Pulmonary artery endothelial cell (primary cell): ENCODE measurements at regions not wholly inside any gene's neighbourhood (a gene's known extent, or its start where the extent isn't known, plus 50 kb on each side); places are given as distances from the start of the nearest gene placed in this dataset.
"Not testable (repeated sequence)": the region's sequence is repeated elsewhere in the genome, so short reads cannot be mapped to it uniquely, and the experiment has no call there.

Source experiments
- DNase-seq: peaks from one replicate; pipeline ENCODE4 v3.0.0-alpha.2; 2011; ENCODE audit warnings: low read depth, low spot score

DNA sequence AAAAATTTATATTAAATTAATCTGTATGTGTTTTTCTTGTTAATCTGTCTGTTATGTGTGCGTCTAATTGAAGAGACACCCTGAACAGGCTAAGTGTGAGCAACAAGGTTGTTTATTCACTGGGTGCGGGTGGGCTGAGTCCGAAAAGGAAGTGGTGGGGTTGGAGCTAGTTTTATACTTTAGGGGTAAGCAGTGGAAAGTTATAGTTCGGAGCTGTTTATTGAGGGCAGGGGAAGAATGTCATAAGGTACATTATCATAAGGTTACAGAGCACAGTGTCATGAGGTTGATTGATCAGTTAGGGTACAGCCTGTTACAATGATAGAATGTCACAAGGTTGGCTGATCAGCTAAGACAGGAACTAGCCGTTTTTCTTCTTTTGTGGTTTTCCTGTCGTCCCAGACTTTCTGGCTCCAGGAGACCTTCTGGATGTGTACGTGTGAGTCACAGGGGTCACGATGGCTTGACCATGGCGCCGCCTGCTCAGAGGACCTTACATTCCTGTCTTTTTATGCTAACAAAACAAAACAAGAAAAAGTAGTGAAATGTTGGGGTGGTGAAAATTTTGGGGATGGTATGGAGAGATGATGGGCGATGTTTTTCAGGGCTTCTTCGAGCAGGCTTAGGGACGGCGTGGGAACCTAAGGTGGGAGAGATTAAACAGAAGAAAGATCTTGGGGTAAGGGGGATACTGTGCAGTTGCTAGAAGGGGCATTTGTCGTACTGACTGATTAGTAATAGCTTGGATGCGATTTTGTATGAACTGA, 754.0 kb upstream of the ADGRB3 start:
- DNase-seq: no peak

DNA sequence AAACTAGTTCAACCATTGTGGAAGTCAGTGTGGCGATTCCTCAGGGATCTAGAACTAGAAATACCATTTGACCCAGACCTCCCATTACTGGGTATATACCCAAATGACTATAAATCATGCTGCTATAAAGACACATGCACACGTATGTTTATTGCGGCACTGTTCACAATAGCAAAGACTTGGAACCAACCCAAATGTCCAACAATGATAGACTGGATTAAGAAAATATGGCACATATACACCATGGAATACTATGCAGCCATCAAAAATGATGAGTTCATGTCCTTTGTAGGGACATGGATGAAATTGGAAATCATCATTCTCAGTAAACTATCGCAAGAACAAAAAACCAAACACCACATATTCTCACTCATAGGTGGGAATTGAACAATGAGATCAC, 754.7 kb upstream of the ADGRB3 start:
- not testable (repeated sequence) for DNase-seq

DNA sequence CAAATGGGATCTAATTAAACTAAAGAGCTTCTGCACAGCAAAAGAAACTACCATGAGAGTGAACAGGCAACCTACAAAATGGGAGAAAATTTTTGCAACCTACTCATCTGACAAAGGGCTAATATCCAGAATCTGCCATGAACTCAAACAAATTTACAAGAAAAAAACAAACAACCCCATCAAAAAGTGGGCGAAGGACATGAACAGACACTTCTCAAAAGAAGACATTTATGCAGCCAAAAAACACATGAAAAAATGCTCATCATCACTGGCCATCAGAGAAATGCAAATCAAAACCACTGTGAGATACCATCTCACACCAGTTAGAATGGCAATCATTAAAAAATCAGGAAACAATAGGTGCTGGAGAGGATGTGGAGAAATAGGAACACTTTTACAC, 755.2 kb upstream of the ADGRB3 start:
- DNase-seq: not testable (repeated sequence)

DNA sequence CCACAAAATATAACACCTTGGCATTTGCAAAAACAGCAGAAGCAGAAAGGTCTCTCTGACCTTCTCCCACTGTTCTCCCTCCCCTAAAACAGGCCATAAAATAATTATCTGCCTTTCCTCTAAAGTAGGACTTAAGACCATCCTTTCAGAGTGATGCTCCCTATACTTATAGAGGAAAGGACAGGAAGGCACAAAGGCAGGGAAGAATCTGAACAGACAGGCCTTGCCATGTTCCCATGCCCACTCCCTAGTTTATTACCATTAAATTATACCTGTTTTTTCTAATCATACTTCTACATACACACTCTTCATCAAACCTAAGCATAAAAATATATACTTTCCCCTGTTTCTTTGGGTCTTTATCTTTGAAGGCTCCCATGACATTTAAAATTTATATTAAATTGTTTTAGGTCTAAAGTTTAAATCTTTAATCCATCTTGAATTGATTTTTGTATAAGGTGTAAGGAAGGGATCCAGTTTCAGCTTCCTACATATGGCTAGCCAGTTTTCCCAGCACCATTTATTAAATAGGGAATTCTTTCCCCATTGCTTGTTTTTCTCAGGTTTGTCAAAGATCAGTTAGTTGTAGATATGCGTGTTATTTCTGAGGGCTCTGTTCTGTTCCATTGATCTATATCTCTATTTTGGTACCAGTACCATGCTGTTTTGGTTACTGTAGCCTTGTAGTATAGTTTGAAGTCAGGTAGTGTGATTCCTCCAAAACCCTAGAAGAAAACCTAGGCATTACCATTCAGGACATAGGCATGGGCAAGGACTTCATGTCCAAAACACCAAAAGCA, 755.8 kb upstream of the ADGRB3 start:
- DNase-seq: not testable (repeated sequence)

DNA sequence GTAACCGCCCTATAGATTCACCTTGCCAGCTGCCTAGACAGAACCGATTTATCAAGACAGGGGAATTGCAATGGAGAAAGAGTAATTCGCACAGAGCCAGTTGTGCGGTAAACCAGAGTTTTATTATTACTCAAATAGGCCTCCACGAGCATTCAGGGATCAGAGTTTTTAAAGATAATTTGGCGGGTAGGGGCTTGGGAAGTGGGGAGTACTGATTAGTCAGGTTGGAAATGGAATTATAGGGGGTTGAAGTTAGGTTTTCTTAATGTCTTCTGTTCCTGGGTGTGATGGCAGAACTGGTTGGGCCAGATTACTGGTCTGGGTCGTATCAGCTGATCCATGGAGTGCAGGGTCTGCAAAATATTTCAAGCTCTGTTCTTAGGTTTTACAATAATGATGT, 756.9 kb upstream of the ADGRB3 start:
- DNase-seq: not testable (repeated sequence)

DNA sequence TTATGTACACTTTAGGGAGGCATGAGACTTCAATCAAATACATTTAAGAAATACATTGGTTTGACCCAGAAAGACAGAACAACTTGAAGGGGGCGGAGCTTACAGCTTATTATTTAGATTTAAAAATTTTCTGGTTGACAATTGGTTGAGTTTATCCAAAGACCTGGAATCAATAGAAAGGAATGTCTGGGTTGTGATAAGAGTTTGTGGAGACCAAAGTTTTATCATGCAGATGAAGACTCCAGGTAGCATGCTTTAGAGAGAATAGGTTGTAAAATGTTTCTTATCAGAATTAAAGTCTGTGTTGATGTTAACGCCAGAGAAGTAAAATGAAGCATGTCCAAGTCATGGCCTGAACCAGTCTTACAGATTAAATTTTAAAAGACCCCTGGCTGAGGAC, 757.8 kb upstream of the ADGRB3 start:
- no peak for DNase-seq

DNA sequence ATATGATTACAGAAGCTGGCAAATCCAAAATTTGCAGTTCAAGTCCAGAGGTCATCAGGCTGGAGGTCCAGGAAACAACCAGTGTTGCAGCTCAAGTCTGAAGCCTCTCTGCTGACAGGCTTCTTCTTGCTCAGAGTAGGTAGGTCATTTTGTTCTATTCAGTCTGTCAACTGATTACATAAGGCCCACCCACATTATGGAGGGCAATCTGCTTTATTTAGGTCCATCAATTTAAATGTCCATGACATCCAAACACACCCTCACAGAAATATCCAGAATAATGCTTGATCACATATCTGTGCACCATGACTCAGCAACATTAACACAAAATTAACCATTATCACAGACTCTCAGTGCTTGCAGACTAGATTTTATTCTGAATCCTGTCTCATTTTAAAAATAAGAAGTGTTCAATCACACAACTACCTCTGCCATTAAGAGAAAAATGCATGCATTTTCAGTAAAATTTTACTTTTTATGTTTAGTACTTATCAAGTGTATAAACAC, 759.2 kb upstream of the ADGRB3 start:
- DNase-seq: no peak

DNA sequence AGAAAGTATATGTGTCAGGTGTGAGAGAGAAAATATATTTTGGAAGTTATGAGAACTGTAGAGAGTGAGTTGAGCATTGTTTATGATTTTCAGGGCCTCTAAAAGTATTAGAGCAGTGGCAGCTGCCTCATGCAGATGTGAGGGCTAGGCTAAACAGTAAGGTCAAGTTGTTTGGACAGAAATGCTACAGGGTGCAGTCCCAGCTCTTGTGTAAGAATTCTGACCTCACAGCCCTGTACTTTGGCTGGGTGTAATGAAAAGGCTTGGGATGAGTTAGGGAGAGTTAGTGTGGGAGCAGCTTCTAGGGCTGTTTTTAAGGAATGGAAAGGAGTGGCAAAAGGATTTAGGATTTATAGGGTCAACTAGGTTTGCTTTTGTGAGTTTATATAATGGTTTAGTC, 764.8 kb upstream of the ADGRB3 start:
- no peak for DNase-seq

DNA sequence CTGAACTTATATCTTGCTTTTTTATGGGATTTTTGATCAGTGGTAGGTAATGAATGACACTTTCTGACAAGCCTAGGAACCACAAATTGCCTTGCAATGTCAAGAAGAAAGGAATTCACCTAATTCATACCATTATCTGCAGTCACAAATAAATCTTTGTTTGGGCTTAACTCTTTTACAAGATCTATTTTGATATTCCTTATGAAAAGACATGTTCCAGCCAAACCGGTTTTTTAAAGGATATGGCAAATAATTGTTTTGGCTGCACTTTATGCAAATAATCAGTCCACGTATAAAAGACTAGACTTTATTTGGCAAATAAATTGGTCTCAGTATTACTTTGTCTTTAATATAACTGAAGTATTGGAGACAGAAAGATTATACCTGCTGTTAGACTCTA, 771.7 kb upstream of the ADGRB3 start:
- DNase-seq: no peak

DNA sequence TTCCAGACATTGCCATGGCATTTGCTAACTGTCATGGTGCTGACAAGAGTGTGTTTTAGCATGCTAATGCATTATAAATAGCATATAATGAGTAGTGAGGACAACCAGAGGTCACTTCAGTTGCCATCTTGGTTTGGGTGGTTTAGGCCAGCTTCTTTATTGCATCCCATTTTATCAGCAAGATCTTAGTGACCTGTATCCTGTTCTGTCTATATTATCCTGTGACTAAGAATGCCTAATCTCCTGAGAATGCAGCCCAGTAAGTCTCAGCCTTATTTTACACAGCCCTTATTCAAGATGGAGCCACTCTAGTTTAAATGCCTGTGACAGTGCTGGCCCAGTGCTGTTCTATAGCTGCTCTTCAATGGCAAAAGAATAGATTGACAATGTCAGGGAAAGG, 781.0 kb upstream of the ADGRB3 start:
- no peak for DNase-seq

DNA sequence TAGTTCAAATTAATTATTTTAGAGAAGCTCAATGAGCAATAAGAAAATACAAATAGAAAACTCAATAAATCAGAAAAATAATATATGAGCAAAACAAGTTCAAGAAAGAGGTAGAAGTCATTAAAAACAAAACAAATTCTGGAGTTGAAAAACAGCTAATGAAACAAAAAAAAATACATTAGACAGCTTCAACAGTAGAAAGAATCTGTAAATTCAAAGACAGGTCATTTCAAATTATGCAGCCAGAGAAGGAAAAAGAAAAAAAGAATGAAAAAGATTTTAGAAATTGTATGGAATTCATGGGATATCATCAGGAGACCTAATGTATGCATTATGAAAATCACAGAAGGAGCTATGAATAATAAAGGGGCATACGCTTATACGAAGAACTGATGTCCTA, 795.3 kb upstream of the ADGRB3 start:
- no peak for DNase-seq

DNA sequence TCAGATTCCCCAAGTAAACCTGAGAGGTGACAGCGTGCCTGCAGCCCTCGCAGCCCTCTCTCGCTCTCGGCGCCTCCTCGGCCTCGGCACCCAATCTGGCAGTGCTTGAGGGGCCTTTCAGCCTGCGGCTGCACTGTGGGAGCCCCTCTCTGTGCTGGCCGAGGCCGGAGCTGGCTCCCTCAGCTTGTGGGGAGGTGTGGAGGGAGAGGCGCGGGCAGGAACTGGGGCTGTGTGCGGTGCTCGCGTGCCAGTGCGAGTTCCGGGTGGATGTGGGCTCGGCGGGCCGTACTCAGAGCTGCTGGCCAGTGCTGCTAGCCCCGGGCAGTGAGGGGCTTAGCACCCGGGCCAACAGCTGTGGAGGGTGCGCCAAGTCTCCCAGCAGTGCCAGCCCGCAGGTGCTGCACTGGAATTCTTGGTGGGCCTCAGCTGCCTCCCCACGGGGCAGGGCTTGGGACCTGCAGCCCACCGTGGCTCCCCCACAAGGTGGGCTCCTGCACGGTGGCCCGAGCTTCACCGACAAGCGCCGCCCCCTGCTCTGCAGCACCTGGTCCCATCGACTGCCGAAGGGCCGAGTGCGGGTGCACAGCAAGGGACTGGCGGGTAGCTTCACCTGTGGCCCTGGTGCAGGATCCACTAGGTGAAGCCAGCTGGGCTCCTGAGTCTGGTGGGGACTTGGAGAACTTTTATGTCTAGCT, 809.7 kb upstream of the ADGRB3 start:
- DNase-seq: no peak

DNA sequence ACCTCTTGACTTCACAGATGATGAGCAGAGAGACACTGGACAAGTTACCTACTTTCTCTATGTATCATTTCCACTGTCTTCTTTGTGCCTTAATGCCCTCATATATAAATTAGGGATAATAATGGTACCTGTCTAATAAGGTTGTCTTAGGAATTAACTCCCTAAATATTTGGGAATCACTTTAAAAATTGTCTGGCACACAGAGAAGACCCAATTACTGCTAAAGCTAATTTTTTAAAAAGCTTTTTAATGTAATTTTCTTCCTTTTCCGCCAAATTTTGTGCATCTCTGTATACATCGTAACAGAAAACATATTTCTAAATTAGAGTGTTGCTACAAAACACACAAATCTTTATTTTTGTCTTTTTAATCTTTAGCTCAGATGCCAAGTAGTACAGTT, 816.8 kb upstream of the ADGRB3 start:
- DNase-seq: no peak

DNA sequence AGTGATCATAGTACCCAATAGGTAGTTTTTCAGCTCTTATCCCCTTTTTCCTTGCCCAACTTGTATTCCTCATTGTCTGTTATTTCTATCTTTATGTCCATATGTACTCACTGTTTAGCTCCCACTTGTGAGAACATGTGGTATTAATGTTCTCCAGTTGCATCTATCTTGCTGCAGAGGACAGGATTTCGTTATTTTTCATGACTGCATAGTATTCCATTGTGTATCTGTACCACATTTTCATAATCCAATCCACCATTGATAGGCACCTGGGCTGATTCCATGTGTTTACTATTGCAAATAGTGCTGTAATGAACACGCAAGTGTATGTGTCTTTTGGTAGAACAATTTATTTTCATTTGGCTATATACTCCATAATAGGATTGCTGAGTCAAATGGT, 819.5 kb upstream of the ADGRB3 start:
- DNase-seq: no peak

DNA sequence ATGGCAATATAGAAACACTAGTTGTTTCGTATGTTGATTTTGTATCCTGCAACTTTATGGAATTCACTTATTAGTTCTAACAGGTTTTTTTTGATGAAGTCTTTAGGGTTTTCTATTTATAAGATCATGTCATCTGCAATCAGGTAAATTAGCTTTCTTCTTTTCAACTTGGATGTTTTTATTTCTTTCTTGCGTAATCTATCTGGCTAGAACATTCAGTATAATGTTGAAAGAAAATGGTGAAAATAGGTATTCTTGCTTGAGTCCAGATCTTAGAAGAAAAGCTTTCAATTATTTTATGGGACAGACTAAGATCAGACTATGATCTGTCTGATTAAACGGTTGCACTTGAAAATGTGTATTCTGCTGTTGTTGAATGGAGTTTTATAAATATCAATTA, 820.8 kb upstream of the ADGRB3 start:
- no peak for DNase-seq

DNA sequence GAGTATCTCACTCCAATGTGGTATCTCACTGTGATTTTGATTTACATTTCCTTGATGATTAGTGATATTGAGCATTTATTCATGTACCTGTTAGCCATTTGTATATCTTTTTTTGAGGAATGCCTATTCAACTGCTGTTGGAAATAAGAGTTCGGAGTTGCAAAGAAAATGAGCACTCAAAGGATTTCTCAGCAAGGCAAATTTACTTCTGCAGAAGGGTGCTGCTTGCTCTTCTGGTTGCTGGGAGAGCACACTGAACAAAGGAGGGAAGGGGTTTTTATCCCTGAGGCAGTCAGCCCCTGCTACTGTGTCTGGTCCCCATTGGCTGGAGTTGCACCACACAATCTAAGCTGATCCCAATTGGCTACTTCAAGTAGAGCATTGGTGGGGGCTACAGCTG, 822.4 kb upstream of the ADGRB3 start:
- no peak for DNase-seq

DNA sequence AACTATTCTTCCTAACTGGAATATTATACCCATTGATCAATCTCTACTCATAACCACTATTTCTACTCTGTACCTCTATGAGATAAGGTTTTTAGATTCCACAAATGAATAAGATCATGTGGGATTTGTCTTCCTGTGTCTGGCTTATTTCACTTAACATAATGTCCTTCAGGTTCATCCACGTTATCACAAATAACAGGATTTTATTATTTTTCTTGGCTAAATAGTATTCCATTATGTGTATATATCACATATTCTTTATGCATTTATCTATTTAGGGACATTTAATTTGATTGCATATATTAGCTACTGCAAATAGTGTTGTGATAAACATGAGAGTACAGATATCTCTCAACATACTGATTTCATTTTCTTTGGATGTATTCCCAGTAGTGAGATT, 823.0 kb upstream of the ADGRB3 start:
- DNase-seq: no peak

DNA sequence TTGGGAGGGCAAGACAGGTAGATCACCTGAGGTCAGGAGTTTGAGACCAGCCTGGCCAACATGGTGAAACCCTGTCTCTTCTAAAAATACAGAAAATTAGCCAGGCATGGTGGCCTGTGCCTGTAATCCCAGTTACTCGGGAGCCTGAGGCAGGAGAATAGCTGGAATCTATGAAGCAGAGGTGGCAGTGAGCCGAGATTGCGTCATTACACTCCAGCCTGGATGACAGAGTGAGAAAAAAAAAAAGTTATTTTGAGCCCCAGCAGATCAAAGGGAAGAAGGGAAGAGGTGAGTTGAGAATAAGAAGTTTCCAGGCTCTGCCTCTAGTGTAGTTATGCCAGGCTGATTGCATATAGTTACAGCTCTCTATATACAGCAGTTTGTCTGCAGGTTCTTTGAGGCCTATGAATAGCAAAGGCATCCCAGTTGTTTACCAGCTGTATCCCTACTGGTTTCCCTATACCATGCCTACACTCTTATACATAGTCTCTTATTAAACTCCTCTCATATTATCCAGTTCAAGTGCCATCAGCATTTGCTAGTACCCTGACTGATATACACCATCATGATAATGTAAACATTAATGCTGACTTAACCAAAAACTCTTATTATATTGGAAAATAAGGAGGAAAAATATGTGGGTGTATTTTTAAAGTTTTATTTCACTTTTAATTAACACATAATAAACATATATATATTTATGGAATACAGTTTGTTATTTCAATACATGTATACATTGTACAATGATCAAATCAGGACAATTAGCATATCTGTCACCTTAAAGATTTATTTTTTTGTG, 823.6 kb upstream of the ADGRB3 start:
- no peak for DNase-seq

DNA sequence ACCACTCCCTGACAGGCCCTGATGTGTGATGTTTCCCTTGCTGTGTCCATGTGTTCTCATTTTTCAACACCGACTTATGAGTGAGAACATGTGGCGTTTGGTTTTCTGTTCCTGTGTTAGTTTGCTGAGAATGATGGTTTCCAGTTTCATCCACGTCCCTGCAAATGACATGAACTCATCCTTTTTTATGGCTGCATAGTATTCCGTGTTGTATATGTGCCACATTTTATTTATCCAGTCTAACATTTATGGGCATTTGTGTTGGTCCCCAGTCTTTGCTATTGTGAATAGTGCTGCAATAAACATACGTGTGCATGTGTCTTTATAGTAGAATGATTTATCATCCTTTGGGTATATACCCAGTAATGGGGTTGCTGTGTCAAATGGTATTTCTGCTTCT, 830.3 kb upstream of the ADGRB3 start:
- DNase-seq: not testable (repeated sequence)

DNA sequence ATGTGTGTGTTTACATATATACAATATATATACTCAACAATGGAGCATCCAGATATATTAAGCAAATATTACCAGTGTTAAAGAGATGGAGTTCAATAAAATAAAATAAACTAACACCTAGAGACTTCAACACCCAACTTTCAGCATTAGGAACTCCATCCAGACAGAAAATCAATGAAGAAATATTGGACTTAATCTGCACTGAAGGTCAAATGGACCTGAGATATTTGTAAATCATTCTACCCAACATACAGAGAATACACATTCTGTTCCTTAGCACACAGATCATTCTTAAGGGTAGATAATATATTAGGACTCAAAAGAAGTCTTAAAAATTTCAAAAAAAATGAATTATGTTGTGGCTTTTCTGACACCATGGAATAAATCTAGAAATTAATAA, 832.3 kb upstream of the ADGRB3 start:
- no peak for DNase-seq

DNA sequence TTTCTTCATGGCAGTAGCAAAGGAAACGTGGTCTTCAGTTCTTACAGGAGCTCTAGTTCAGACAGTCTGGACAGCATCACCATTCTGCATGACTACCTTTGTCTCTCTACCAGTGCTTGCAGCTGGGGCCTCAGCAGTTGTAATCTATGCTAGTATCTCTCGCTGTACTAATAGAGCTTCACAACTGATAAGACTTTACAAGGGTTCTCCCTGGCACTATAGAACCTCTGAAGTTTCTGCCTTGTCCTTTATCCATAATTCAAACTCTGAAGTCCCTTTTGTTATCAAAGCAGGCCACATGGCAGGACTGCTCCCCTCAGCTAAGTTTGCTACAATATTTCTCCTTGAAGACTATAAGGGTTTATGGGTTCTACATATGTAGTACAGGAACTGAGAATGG, 842.1 kb upstream of the ADGRB3 start:
- DNase-seq: no peak
